ENCODE measurements at regions not wholly inside any gene's neighbourhood (a gene's known extent, or its start where the extent isn't known, plus 50 kb on each side); places are given as distances from the start of the nearest gene placed in this dataset.

- TF ChIP-seq CTCF (IDR thresholded peaks at IDR 0.05; ENCODE audit: low read depth, low read length, poor library complexity, severe bottlenecking) (no peak), EZH2phosphoT487 (IDR thresholded peaks at IDR 0.05; ENCODE audit: borderline replicate concordance, low read length) (no peak)
These were observed 67.2 kb upstream of the DAP start for GRCh38 chr5:10828241-10828640.
